ENCODE measurements at regions not wholly inside any gene's neighbourhood (a gene's known extent, or its start where the extent isn't known, plus 50 kb on each side); places are given as distances from the start of the nearest gene placed in this dataset.

DNA sequence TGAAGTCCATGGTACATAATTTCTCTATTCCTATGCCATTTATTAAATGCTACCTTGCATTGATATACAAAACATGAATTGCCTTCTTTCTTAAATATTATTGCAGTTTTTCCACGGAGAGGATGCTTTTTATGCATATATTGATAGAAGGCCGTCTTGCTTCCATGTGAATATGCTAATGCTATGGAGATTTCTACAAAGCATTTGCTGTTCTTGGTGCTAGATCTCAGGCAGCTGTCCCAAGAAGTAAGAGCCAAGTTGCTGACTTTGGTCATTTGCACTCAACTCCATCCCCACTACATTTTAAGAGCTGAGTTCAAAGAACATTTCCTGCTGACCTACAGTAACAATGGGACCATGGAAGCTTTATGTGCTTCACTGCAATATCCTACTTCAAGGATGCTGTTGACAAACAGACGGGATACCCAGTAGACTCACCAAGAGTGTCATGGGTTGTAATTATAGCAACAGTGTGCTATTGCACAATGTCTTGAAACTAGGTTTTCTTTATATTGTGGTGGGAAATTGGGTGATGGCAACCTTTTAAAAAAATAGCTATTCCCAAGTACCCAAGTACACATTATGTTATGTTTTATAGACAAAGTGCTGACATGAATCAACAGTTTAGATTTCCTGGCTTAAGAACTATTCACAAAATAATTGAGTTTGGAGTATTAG, 1172.4 kb upstream of the PIK3C3 start:
- DNase-seq (ENCODE audit: low spot score): no peak

DNA sequence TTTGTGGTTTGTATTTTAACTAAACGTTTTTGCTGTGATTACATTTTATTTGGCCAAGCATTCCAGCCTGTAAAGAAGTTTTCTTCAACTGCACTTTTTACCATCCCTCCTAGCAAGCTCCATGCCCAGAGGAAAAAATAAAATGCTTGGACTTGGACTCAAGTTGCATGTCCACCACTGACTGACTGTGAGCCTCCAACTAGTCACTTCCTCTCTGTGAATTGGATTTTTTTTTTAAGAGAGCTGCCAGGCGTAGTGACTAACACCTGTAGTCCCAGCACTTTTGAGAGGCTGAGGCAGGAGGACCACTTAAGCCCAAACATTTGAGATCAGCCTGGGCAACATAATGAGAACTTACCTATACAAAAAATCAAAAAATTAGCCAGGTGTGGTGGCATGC, 1185.2 kb upstream of the PIK3C3 start:
- no peak for DNase-seq (ENCODE audit: low spot score)

DNA sequence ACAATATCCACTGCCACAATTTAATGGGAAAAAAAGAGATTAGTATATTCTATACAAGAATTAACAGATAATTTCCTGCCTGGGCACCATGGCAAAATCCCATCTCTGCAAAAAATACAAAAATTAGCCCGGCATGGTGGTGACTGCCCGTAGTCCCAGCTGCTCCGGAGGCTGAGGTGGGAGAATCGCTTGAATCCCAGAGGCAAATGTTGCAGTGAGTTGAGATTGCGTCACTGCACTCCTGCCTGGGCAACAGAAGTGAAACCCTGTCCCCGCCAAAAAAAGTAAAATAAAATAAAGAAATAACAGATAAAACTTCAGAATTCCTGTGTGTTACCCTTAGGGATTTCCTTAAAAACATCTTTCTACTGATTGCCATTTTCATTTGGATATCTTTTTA, 1194.8 kb upstream of the PIK3C3 start:
- no peak for DNase-seq (ENCODE audit: low spot score)

DNA sequence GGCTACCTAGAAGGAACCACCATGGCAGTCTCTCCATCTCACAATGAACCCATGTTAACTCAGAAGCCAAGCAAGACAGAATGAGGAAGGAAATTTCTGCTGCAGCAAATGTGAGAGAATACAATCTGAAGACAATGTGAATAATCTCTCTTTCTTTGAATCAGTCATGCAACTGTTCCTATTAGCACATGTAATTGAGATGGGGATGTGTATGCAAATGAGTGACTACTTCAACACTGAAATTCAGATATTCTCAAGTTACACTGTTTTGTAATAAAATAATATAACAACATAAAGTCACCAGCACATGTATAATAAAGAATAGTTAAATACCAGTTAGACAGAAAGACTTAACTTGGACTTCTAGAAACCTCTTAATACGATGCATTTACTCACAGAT, 1200.6 kb upstream of the PIK3C3 start:
- DNase-seq (ENCODE audit: low spot score): no peak

DNA sequence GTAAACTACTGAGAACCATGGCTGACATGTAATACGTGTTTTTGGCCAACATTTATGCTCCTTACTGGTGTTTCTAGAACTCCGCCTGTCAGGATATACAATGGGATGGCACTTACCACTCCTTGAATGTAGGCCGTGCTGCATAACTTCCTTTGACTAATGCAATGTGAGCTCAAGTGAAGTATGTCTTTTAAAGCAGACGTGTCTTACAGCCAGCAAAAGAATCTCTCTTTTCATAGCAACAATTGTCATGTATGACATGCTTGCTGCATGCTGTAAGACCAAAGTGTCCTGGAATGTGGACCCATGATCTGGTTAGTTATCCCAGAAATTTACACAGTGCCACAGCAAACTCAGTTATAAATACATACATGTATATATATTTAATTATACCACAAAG, 1202.7 kb upstream of the PIK3C3 start:
- no peak for DNase-seq (ENCODE audit: low spot score)

DNA sequence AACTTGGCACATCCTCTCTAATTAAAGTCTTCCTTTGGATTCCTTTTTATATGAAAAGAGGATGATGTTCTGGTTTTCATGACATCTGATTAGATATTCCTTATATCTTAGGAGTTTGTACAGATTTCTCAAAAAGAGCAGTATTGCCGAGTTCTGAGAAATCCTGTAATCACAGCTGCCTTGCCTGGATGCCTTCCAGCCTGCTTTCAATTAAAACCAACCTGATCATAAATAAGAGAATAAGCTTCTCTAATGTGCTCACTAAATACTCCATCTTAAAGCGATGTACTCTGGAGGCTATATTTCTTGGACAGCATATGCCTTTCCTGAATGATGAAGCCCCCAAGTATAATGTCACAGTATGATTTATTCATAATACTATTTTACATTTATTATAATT, 1203.8 kb upstream of the PIK3C3 start:
- DNase-seq (ENCODE audit: low spot score): no peak

DNA sequence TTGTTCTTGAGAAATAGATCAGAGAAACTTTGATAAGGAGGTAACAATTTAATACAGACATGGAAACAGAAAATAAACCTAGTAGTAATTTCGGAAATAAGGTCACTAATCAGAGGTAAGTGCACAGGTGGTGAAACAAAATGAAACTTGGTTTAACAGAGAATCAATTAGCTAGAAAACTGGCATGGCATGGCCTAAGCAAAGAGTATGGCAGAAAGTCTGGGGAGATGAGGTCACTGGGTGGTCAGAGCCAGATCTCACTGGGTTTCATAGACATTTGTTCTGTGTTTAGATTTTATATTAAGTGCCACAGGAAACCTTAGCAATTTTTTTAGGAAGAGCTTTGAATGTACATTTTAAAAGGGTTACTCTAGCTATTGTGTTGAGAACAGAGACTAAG, 1216.0 kb upstream of the PIK3C3 start:
- no peak for DNase-seq (ENCODE audit: low spot score)

DNA sequence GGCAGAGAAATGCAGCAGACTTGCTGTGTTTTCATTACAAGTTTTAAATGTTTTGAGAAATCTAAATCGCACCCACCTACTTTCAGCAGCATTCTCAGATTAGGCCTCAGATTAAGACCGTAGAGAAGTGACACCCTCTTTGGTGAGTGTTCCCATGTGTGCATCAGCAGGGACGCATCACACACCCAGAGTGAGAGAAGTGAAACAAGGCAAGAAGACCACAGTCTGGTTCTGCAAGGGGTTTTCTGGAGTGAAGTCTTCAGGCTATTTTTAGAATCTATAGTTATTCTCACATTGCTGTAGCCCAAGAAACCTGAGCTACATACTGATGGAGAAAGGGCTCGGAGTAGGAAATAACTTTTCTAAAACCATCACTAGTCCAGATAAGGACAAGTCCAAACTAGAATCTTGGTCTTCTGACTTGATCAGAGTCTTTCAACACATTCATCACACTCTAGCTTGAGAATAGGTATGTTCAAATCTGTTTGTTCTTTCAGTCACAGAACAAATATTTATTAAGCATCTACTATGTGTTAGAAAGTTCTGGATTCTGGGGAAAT, 1216.6 kb upstream of the PIK3C3 start:
- no peak for DNase-seq (ENCODE audit: low spot score)

DNA sequence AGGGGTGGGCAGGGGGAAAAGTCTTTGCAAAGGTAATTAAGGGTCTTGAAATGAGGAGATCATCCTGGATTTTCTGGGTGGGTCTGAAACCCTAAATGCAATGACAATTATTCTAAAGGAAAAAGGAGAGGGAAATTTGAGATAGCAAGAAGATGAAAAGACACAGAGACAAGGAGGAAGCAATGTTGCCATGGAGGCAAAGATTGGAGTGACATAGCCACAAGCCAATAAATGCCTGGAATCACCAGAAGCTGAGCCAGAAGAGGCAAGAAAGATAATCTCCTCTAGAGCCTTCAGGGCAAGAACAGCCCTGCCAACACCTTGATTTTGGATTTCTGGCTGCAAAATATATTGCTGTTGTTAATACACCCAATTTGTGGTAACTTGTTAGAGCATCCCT, 1246.3 kb upstream of the PIK3C3 start:
- no peak for DNase-seq (ENCODE audit: low spot score)

DNA sequence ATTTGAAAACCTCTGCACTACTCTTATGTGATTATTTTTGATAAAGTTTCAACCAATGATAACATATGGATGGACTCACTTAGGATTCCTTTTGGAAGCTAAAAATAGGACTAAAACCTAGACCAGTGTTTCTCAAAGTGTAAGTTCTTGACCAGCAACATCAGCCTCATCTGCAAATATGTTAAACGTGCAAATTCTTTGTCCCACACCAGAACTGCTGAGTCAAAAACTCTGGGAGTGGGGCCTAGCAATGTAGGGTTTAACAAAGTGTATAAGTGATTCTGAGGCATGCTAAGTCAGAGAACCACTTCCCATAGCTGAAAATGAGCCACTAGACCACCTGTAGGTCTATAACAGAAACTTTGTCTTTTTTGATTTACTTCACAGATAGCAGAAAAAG, 1247.2 kb upstream of the PIK3C3 start:
- no peak for DNase-seq (ENCODE audit: low spot score)

DNA sequence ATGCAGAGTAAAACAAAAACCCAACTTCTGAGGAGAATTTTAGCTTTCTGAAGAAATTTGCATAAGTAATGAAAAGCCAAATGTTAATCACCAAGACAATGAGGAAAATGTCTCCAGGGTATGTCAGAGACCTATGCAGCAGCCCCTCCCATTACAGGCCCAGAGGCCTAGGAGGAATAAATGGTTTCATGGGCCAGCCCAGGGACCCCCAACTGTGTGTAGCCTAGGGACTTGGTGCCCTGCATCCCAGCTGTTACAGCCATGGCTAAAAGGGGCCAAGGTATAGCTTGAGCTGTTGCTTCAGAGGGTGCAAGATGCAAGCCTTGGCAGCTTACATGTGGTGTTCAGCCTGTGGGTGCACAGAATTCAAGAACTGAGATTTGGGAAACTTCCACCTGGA, 1256.9 kb upstream of the PIK3C3 start:
- no peak for DNase-seq (ENCODE audit: low spot score)

DNA sequence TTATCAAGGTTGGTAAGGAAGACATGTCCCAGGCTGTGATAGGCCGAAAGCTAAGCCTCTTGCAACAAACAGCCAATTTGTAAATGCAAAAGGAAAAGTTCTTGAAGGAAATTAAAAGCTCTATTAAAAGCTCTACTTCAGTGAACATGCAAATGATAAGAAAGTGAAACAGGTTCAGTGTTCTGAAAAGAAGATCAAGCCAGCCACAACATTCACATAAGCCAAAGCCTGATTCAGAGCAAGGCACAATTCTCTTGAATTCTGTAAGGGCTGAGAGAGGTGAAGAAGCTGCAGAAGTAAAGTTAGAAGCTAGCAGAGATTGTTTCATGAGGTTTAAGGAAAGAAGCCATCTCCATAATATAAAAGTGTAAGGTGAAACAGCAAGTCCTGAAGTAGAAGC, 1259.5 kb upstream of the PIK3C3 start:
- no peak for DNase-seq (ENCODE audit: low spot score)

DNA sequence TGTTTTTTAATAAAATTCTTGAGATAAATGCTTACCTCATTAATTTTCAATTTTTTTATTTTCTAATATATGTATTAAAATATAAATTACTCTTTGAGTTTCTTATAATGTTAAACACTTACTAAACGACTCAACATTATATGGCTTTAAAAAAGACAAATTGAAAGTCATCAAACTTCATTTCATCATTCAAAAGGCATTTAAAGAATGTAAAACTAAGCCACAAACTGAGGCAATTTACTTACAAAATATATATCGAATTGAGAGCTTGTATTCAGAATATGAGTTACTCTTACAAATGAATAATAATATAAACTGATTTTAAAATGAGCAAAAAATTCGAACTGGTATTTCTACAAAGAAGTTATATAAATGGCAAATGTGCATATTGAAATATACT, 1262.2 kb upstream of the PIK3C3 start:
- no peak for DNase-seq (ENCODE audit: low spot score)

DNA sequence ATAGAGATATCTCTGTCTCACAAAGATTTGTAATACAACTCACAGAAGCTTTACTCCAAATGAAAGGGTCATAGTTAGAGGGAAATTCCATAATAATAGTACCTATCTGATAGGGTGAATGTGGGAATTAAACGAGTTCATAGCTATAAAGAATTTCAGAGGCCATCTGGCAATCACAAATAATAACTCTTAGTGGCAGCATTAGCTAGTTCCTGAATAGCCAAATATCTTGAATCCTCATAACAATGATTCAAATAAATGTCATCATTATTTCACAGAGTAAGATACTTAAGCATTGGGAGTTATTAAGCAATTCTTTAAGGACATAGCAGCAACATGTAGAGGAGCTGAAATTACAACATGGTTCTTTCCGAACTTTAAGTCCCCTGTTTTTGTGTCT, 1265.0 kb upstream of the PIK3C3 start:
- no peak for DNase-seq (ENCODE audit: low spot score)

DNA sequence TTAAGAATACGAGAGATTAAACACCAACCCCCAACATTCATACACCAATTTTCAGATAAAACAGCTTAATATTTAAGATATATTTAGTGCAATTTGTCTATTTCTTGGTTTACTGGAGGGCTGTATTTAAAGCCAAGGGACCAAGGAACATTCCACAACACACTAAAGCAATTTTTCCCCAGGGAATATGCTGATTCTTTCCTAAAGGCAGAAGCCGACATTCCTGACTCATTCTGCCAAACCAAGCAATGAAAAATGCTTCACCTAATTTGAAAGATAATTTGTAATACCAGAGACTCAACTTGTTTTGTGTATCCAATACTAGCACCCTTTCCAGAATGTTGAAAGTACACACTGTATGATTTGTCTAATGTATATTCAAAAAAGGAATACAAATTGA, 1267.6 kb upstream of the PIK3C3 start:
- DNase-seq (ENCODE audit: low spot score): no peak

DNA sequence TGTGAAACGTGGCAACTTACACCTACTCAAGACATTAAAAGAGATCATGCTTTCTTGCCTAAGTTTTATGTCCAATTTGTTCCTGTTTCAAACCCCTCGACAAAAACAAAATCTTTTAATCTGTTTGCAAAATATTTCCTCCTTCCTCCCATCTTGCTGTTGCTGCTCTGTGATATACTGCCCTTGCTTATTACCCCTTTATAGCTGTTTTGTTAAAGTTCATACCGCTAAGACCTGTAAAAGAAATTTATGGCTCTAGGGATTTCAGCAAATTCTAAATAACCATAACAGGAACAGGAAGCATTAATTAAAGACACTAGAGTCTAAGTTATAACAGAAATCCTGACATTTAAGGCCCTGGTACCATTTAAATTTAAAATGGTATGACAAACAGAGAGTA, 1268.2 kb upstream of the PIK3C3 start:
- no peak for DNase-seq (ENCODE audit: low spot score)

DNA sequence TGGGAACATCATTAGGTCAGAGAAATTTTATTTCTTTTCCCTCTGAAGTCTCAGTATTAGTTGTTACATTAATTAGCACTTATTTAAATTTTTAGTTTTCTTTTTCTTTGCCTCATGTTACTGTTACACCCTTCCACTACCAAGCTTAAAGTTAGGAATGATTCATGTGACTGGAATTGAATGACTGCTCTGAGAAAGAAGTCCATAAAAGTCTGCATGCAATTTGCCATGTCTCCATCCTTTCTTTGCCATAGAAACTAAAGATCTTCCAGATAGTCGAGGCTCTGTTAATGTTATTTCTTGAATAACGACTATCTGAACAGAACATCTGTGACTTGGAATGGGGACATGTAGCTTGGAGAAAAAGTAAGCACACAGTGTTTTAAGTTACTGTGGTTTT, 1269.8 kb upstream of the PIK3C3 start:
- no peak for DNase-seq (ENCODE audit: low spot score)

DNA sequence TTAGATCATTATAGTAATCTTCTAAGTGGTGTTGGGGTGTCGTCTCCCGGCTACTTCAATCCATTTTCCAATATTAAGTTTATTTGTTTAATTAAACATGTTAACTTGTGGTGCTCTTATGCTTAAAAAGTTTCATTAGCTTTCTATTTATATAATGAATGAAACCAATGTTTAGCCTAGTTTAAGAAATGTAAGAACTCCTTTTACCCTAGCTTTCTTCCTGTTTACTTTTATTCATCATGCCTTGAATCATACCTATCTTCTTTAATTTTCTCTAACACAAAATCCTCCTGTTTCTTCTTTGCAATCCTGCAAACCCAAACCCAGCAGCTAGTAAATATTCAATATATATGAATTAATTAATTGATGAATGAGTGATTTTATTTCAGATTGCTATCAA, 1276.7 kb upstream of the PIK3C3 start:
- DNase-seq (ENCODE audit: low spot score): no peak

DNA sequence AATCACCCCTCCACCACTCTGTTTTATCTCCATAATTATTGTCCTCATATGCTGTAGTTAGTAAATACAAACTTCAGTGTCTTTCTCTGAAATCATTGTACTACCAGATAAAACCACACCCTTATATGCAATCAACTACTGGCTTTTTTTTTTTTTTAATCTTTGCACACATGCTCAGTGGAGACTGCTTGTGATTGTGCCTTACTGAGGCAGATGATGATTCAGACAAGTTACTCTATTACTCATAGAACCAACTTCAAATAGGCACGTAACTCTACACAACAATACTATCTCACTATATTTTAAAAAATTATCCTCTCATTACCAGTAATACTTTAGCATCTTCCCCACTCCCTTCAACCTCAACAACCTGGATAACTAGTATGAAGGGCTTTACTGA, 1278.4 kb upstream of the PIK3C3 start:
- DNase-seq (ENCODE audit: low spot score): no peak

DNA sequence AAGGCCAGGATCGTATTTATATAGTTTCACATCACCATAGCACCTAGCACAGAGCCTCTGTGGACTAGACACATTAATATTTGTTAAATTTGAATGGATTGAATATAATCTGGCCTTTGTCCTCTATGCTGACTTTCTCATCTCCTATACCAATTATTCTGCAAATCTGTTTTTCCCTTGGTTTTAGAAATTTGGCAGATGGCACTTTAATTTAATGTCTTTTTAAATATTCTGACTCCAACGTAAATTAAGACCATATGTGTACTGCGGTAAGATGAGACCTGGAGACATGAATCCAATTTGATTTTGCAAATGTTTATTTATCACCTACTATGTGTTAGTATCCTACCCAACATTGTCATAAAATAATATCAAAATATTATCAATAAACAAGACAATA, 1281.9 kb upstream of the PIK3C3 start:
- no peak for DNase-seq (ENCODE audit: low spot score)

DNA sequence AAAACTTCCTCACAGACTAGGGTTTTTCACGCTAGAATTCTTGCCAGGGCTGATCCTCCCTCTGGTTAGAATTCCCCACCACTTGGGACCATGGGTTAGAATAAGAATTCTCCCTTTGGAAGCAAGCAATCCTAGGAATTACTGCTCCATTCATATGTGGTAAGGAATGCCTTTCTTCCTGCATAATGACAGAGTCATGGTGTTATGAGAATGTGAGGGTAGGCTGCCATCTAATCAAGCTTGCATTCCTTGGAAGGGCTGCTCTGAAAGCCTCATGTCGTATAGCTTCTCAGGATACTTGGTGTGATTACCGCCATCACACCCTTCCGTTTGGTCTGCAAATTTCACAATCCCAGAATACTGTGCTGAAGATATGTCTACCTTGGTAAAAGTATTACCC, 1282.4 kb upstream of the PIK3C3 start:
- DNase-seq (ENCODE audit: low spot score): no peak

DNA sequence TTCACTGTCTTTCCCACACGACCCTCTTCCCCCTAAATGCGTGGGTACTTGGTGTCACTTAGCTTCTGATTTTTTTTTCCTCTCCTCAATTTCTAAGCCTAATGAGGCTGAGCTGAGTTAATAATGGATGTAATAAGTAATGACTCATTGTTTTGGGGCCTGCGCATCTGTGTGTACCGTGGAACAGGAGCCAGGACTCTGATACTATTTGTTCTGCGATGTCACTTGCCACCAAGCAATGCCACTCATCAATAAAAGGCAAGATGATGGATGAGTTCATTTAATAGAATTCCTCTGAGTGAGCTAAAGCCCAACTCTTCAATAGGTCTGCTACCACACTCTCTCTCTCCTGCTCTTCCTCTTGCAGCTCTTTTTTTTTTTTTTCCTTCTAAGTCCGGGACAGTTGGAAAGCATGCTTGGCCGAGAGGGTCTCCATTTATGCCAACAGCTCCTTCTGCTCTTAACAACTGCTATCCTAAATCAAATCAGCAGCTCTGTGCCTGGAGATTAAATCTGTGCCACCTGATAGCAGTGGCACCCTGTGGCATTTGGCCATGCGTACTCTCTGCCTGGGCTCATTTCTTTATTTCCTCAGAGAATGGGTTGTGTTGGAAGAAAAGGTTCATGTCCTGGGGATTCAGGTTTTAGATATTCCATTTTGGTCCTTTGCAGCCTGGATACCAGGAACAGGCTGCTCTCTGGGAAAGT, 1284.2 kb upstream of the PIK3C3 start:
- no peak for DNase-seq (ENCODE audit: low spot score)

DNA sequence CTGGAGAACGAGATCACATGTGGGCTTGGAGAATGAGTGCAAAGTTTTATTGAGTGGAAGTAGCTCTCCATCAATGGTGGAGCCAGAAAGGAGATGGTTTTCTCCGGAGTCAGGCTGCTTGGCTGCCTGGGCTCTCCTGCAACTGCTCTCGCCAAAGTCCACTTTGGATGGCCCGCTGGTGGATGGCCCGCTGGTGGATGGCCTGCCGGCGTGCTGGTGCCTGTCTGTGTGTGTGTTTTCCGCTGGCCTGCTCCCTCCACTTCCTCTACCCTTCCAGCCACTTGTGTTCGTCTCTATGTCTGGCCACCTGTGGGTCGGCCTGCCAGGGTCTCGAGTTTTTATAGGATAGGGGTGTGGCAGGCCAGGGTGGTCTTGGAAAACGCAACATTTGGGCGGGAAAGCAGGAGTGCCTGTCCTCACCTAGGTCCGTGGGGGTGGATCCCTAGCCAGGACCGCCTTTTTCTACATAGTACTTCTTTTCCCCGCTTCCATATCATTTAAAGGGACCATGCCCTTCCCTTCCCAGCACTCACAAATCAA, 1292.1 kb upstream of the PIK3C3 start:
- no peak for DNase-seq (ENCODE audit: low spot score)

DNA sequence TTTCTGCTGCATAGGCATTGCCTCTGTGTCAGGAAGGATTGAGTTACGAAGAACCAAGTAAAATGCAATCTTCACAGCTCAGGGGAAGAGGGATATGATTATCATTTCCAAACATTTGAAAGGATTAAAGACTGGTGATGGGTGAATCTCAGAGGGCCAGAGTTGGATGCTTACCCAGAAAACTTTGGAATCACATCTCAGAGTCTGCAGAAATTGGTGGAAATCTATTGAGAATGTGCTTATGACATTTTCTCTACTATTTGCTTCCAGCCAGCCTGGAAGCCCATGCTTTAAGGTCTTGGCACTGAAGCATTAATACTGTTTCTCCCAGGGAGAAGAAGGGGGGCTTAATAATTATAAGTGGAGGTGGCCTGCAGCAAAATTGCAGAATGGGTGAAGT, 1301.4 kb upstream of the PIK3C3 start:
- DNase-seq (ENCODE audit: low spot score): no peak
